GM21576 (cell line): ENCODE measurements at regions not wholly inside any gene's neighbourhood (a gene's known extent, or its start where the extent isn't known, plus 50 kb on each side); places are given as distances from the start of the nearest gene placed in this dataset.
A peak's percentile ranks its signal among the peaks of the same experiment; 100 is the strongest.

Experiments
- ATAC-seq: cut with Tn5 transposase; IDR thresholded peaks from one replicate; pipeline ENCODE4 v1.9.1; 2021; ENCODE audit warnings: mild to moderate bottlenecking, moderate library complexity; ENCODE audit not compliant: unreplicated experiment

DNA sequence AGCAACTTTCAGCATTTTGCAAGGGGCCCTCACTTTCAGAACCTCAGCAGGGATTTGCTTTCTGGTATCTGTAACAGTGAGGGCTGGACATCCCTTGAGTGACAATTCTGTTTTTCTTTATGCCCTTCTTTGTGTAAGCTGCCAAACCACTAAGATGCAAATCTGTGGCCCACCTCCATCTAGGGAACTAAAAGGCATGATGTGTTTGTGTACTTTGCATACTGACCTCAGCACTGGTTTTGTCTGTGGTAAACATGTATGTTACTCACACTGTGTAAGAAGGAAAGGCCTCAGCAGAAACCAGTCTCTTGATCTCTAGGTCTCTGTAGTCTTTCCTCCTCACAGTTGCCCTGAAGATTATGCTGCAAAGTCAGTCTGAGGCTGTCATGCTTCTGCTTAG is 396.6 kb upstream of the DYNLRB2 start:
- ATAC-seq, result peak; percentile 99

- ATAC-seq, result no peak
Measured at GRCh38 chr16:80142940-80143339, 397.9 kb upstream of the DYNLRB2 start.

GRCh38 chr16:80142281-80142680 is 398.5 kb upstream of the DYNLRB2 start:
- ATAC-seq, result no peak

GRCh38 chr16:80129791-80130190 is 411.0 kb upstream of the DYNLRB2 start:
- ATAC-seq, result no peak

DNA sequence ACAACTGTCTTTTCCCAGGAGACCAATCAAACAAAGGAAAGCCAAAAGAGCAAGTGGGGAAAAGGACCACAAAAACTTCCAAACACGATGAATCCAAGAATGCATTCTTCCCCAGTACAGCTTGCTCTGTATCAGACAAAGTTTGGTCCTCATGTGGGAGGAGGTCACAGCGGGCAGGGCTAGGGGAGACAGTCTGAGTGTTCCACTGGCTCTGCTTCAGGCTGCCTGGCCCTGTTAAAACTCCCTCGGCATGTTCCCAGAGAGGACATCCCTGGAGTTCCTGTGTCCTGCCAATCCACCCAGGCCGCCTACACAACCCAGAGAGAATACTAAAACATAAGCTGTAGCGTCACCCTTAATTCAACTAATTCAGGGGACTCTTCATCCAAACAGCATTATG is 415.1 kb upstream of the DYNLRB2 start:
- ATAC-seq, result no peak

DNA sequence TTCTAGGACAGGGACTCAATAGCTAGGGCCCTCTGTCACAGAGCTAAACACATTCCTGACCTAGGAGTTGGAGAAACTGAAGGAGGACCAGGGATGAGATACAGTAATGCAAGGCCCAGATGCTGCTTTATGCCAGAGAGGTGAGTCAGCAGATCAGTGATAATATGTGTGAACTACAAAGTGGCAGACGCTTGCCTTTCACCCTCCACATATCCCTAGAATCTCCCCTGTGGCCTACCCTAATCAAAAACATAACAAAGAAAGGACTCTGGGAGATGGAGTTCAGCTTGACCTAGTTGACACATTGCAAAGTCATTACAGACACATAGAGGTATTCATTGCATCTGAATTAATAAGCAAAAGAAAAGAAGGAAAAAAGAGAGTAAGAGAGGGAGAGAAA is 417.6 kb upstream of the DYNLRB2 start:
- no peak for ATAC-seq

GRCh38 chr16:80122115-80122514 is 418.7 kb upstream of the DYNLRB2 start:
- no peak for ATAC-seq

GRCh38 chr16:80121522-80121909 is 419.3 kb upstream of the DYNLRB2 start:
- ATAC-seq, result no peak

GRCh38 chr16:80120899-80121521 is 419.8 kb upstream of the DYNLRB2 start:
- no peak for ATAC-seq

DNA sequence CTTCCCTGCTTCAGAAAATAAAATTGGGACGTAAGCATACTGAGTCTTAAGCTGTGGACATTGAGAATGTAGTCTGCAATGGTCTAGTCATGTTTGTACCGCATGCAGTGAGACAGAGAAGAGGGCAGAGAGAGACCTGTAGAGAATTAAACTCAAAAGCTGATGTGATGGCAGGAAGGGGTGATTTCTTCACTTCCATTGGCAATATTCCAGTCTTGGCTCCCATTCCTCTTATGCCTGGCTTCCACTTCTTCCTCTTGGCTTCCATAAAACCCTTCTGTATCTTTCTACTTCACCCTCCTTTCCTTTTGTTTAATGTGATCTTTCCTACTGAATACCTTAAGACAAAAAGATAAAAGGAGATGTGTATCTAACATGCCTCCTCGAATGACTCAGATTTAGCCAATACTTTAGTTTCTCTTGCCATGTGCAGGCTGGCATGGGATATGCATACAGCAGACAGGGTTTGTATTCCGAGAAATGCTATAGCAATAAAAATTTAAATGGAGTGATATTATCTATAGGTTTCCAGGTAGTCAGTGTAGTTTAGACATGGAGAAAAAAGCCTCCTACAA is 423.1 kb upstream of the DYNLRB2 start:
- no peak for ATAC-seq

GRCh38 chr16:80116711-80117110 is 424.1 kb upstream of the DYNLRB2 start:
- ATAC-seq, result no peak

DNA sequence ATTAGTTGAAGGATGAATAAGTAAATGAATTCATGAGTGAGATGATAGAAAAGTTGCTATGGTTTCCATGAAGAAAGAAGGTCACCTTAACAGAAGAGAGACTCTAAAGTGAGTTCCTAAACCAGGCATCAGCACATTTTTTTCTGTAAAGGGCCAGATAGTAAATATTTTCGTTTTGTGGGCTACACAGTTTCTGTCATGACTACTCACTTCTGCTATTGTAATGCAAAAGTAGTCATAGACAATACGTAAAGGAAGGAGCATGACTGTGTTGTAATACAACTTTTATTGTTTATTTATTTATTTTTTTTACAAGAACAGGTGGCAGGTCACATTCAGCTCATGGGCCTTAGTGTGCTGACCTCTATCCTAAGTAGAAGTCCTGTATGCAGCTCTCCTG is 426.1 kb upstream of the DYNLRB2 start:
- peak; percentile 62 for ATAC-seq

GRCh38 chr16:80113873-80114574 is 426.8 kb upstream of the DYNLRB2 start:
- no peak for ATAC-seq

DNA sequence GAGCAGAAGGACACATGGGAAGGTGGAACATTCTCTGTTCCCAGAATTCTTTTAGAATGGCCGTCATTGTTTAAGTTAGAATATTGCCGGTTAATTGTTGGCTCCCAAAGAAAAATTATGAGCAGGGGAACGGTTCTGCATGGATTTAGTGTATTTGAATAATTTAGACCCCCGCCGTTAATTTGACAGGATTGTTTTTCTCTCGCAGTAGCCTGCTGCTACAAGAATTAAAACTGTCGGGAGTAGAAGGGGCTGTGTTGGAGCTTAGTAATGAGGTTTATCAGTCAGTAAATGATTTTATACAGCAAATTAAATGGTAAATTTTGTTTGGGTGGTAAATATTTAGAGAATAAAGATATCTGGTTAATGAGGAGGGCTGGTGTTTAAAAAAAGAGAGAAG is 431.2 kb upstream of the DYNLRB2 start:
- ATAC-seq, result no peak

- ATAC-seq, result no peak
Measured at GRCh38 chr16:80107900-80108299, 432.9 kb upstream of the DYNLRB2 start.

DNA sequence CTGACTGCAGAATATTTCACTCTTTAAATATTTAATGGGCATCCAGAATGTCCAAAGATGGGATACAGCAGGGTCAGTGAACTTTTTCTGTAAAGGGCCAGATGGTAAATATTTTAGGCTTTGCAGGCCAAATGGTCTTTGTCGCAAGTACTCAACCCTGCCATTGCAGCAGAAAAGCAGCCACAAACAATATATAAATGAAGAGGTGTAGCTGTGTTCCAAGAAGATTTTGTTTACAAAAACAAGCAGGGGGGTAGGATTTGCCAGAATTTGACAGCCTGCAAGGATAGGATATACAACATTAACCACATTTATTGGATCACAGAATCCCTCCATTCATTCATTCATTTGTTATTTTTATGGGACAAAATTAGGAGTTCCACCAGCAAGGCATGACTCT is 435.0 kb upstream of the DYNLRB2 start:
- ATAC-seq, result no peak

DNA sequence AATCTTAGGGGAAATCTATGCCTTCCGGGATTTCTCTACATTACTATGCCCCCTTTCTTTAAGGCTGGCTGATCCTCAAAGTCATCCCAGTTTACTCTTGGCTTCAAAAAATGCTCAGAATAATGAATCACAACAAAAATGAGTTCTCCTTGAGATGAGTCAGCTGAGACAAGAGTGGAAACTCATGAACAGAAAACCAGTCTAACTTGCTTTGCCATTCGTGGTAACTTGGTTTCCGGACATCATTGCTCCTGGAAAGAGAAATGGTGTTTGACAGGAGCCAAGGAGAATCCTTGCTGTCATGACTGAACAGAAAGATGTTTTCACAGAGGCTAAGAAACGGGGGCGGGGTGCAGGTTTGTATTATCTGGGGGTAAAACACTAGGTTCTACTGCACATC is 435.6 kb upstream of the DYNLRB2 start:
- ATAC-seq, result no peak

GRCh38 chr16:80104401-80104800 is 436.4 kb upstream of the DYNLRB2 start:
- no peak for ATAC-seq

- ATAC-seq, result no peak
Measured at GRCh38 chr16:80103463-80103862, 437.3 kb upstream of the DYNLRB2 start.

DNA sequence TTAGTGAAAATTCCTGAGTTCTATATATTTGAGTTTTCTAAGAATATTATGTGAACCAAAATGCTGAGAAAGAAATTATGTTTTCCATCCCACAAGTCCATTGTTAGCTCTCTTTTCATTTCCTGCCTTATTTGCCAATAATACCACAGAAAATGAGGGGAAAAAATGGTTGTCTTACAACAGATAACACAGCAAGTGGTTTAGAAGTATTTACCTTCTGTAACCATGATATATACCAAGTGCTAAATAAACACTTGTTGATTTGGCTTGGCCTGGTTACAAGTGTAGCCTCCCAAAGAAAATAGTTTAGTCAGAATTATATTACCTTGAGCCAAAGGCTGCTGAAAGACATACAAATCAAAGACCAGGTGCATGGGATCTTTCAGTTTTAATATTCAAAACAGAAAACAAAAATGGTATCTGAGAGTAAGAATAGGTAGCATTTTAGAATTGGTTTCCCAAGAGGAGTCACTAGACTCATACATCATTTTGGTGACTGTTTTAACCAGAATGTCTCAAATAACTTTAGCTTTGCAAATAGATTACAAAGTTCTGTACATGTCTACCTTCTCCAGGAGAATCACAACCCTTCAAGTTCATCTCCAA is 439.8 kb upstream of the DYNLRB2 start:
- no peak for ATAC-seq

GRCh38 chr16:80100186-80100585 is 440.6 kb upstream of the DYNLRB2 start:
- ATAC-seq, result no peak

GRCh38 chr16:80097098-80097497 is 443.7 kb upstream of the DYNLRB2 start:
- ATAC-seq, result no peak
